Activated T-helper 2 cell treated with anti-CD3 and anti-CD28 coated beads, Interferon-gamma antibody, Interleukin-2, Interleukin-4, amounts not matched to agents 10 μg/mL and 5 μg/mL and 100 μg/mL, durations not matched to agents 14 hours and 24 hours and 36 hours (primary cell): ENCODE measurements at regions not wholly inside any gene's neighbourhood (a gene's known extent, or its start where the extent isn't known, plus 50 kb on each side); places are given as distances from the start of the nearest gene placed in this dataset.
"Not testable (repeated sequence)": the region's sequence is repeated elsewhere in the genome, so short reads cannot be mapped to it uniquely, and the experiment has no call there.

Experiments used
- DNase-seq: peaks from one replicate; pipeline ENCODE4 v3.0.0; 2021; ENCODE audit warnings: low spot score
- H3K27ac Mint-ChIP-seq: one replicate; pipeline ENCODE4 v1.8.0; 2021; ENCODE audit warnings: mixed read lengths
- H3K27me3 Mint-ChIP-seq: one replicate; pipeline ENCODE4 v1.8.0; 2021; ENCODE audit warnings: low read depth, mixed read lengths
- H3K36me3 Mint-ChIP-seq: one replicate; pipeline ENCODE4 v1.8.0; 2021; ENCODE audit warnings: low read depth, mixed read lengths
- H3K4me1 Mint-ChIP-seq: one replicate; pipeline ENCODE4 v1.8.0; 2021; ENCODE audit warnings: low read depth, mixed read lengths
- H3K4me3 Mint-ChIP-seq: one replicate; pipeline ENCODE4 v1.8.0; 2021; ENCODE audit warnings: low read depth, mild to moderate bottlenecking, moderate library complexity, mixed read lengths
- H3K9me3 Mint-ChIP-seq: one replicate; pipeline ENCODE4 v1.8.0; 2021; ENCODE audit warnings: mixed read lengths
- intact Hi-C: fragments of 100-400 bp; cut with micrococcal nuclease; formaldehyde crosslinking; loops from one replicate; pipeline ENCODE4 v1.15.1; 2023

DNA sequence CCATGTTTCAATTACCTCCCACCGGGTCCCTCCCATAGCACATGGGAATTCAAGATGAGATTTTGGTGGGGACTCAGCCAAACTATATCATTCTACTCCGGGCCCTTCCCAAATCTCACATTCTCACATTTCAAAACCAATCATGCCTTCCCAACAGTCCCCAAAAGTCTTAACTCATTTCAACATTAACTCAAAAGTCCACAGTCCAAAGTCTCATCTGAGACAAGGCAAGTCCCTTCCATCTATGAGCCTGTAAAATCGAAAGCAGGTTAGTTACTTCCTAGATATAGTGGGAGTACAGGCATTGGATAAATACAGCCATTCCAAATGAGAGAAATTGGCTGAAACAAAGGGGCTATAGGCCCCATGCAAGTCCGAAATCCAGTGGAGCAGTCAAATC, 188.1 kb downstream of the SQOR start:
- H3K27ac Mint-ChIP-seq, DNase-seq, intact Hi-C loops, H3K4me3 Mint-ChIP-seq, H3K27me3 Mint-ChIP-seq, H3K4me1 Mint-ChIP-seq, H3K36me3 Mint-ChIP-seq, H3K9me3 Mint-ChIP-seq: not testable (repeated sequence)

DNA sequence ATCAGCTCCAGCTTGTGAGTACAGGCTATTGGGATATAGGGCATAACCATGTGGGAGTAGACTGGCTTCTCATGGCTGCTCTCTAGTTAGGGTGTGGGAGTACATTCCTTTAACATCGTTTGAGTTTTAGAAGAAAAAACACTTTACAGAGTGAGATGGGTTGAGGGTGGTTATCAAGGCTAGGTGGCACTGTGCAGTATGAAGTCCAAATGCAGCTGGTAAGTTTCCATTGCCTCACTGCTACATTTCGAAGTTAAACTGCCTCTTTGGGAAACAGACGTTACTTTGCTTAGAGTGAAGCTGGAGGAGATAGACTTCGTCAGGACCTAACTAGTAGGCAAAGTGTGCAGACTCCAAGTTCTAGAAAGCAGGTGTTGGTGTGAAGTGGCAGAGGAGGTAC, 192.4 kb downstream of the SQOR start:
- Mint-ChIP-seq H3K4me1 (no peaks in the 10 kb centered on the region), H3K36me3 (no peaks in the 10 kb centered on the region), H3K9me3 (peaks cover 5% of the 10 kb centered on the region), H3K27ac (no peak overlapping the region), H3K27me3 (no peaks in the 10 kb centered on the region), H3K4me3 (no peak overlapping the region)
- intact Hi-C loops = no loop called here
- DNase-seq = no peak

- no peaks in the 10 kb centered on the region for H3K4me1 Mint-ChIP-seq
- peaks cover 5% of the 10 kb centered on the region for H3K9me3 Mint-ChIP-seq
- intact Hi-C loops = no loop called here
- no peak overlapping the region for H3K4me3 Mint-ChIP-seq
- no peaks in the 10 kb centered on the region for H3K27me3 Mint-ChIP-seq
- no peak for DNase-seq
- no peak overlapping the region for H3K27ac Mint-ChIP-seq
- H3K36me3 Mint-ChIP-seq = no peaks in the 10 kb centered on the region
These were observed 192.9 kb downstream of the SQOR start for GRCh38 chr15:45827766-45828165.

- no peak overlapping the region for H3K4me3 Mint-ChIP-seq
- H3K4me1 Mint-ChIP-seq = no peaks in the 10 kb centered on the region
- intact Hi-C loops = no loop called here
- no peak for DNase-seq
- H3K36me3 Mint-ChIP-seq = no peaks in the 10 kb centered on the region
- no peaks in the 10 kb centered on the region for H3K27me3 Mint-ChIP-seq
- H3K9me3 Mint-ChIP-seq = peaks cover 5% of the 10 kb centered on the region
- H3K27ac Mint-ChIP-seq = no peak overlapping the region
These were observed 194.7 kb downstream of the SQOR start for GRCh38 chr15:45829336-45830153.

GRCh38 chr15:45831787-45832186, 197.0 kb downstream of the SQOR start:
- intact Hi-C loops = no loop called here
- no peaks in the 10 kb centered on the region for H3K4me1 Mint-ChIP-seq

DNA sequence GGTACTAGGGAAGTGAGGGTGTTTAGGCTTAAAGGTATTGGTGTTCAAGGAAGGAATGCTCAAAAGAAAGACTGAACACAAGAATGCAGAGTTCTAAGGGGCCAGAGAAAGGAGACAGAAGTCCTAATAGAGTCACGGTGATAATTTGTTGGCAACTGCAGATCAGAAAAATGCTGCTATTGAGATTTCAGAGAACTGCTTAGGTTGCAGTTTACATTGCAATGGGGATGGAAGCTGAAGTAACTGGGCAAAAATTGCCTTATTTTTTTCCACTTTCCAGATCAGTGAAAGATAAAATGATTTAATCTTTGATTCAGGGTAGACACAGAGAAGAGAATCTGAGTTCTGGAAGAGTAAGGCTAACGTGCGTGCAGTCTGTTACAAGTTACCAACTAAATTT, 199.8 kb downstream of the SQOR start:
- Mint-ChIP-seq H3K9me3 (peaks cover 5% of the 10 kb centered on the region), H3K36me3 (no peaks in the 10 kb centered on the region), H3K27ac (no peak overlapping the region), H3K4me3 (no peak overlapping the region), H3K27me3 (no peaks in the 10 kb centered on the region), H3K4me1 (no peaks in the 10 kb centered on the region)
- DNase-seq = no peak
- intact Hi-C loops = no loop called here

More at GRCh38 chr15:45831787-45832186, 197.0 kb downstream of the SQOR start:
- no peaks in the 10 kb centered on the region for H3K27me3 Mint-ChIP-seq
- H3K27ac Mint-ChIP-seq = no peak overlapping the region
- no peak for DNase-seq
- no peak overlapping the region for H3K4me3 Mint-ChIP-seq
- peaks cover 5% of the 10 kb centered on the region for H3K9me3 Mint-ChIP-seq
- H3K36me3 Mint-ChIP-seq = no peaks in the 10 kb centered on the region

GRCh38 chr15:45842151-45842550, 207.3 kb downstream of the SQOR start:
- Mint-ChIP-seq H3K9me3 (no peaks in the 10 kb centered on the region), H3K27me3 (no peaks in the 10 kb centered on the region), H3K36me3 (no peaks in the 10 kb centered on the region), H3K4me3 (no peak overlapping the region), H3K27ac (no peak overlapping the region), H3K4me1 (no peaks in the 10 kb centered on the region)
- DNase-seq = no peak
- intact Hi-C loops = no loop called here

- H3K27me3 Mint-ChIP-seq = no peaks in the 10 kb centered on the region
- no peaks in the 10 kb centered on the region for H3K36me3 Mint-ChIP-seq
- no peaks in the 10 kb centered on the region for H3K4me1 Mint-ChIP-seq
- no peak for DNase-seq
- H3K27ac Mint-ChIP-seq = no peak overlapping the region
- no peak overlapping the region for H3K4me3 Mint-ChIP-seq
- peaks cover 3% of the 10 kb centered on the region for H3K9me3 Mint-ChIP-seq
- intact Hi-C loops = no loop called here
These were observed 212.8 kb downstream of the SQOR start for GRCh38 chr15:45847645-45848044.

GRCh38 chr15:45849136-45849535, 214.3 kb downstream of the SQOR start:
- Mint-ChIP-seq H3K4me3 (no peak overlapping the region), H3K27me3 (no peaks in the 10 kb centered on the region), H3K9me3 (peaks cover 3% of the 10 kb centered on the region), H3K4me1 (no peaks in the 10 kb centered on the region), H3K36me3 (no peaks in the 10 kb centered on the region), H3K27ac (no peak overlapping the region)
- intact Hi-C loops = no loop called here
- no peak for DNase-seq

GRCh38 chr15:45854455-45855202, 219.8 kb downstream of the SQOR start:
- Mint-ChIP-seq H3K36me3 (no peaks in the 10 kb centered on the region), H3K9me3 (no peaks in the 10 kb centered on the region), H3K4me1 (no peaks in the 10 kb centered on the region), H3K27ac (no peak overlapping the region), H3K4me3 (no peak overlapping the region), H3K27me3 (no peaks in the 10 kb centered on the region)
- DNase-seq = no peak
- intact Hi-C loops = no loop called here

- no peaks in the 10 kb centered on the region for H3K27me3 Mint-ChIP-seq
- no peaks in the 10 kb centered on the region for H3K9me3 Mint-ChIP-seq
- H3K4me3 Mint-ChIP-seq = no peak overlapping the region
- intact Hi-C loops = no loop called here
- DNase-seq = no peak
- no peaks in the 10 kb centered on the region for H3K36me3 Mint-ChIP-seq
- H3K4me1 Mint-ChIP-seq = no peaks in the 10 kb centered on the region
- no peak overlapping the region for H3K27ac Mint-ChIP-seq
These were observed 220.5 kb downstream of the SQOR start for GRCh38 chr15:45855210-45855906.

GRCh38 chr15:45855907-45856579, 221.2 kb downstream of the SQOR start:
- no peaks in the 10 kb centered on the region for H3K36me3 Mint-ChIP-seq
- no peak overlapping the region for H3K4me3 Mint-ChIP-seq
- no peaks in the 10 kb centered on the region for H3K27me3 Mint-ChIP-seq
- no peak for DNase-seq
- H3K4me1 Mint-ChIP-seq = no peaks in the 10 kb centered on the region
- no peaks in the 10 kb centered on the region for H3K9me3 Mint-ChIP-seq
- intact Hi-C loops = no loop called here
- H3K27ac Mint-ChIP-seq = no peak overlapping the region
